ENCODE measurements at regions not wholly inside any gene's neighbourhood (a gene's known extent, or its start where the extent isn't known, plus 50 kb on each side); places are given as distances from the start of the nearest gene placed in this dataset.

GRCh38 chr18:76553715-76554546 lies 58.9 kb upstream of the ZNF516 start:
- Histone ChIP-seq H2BK15ac (replicated peaks; ENCODE audit: low read depth) (no peak overlapping the region), H3K4ac (ENCODE audit: low read depth, low read length) (no peak overlapping the region), H3K18ac (ENCODE audit: low read length) (no peak overlapping the region), H3K27me3 (ENCODE audit: insufficient read depth, low read length, poor library complexity) (no peaks in the 10 kb centered on the region), H4K5ac (ENCODE audit: low read length) (no peak overlapping the region), H3K9ac (ENCODE audit: low read length) (no peak overlapping the region), H3K23ac (ENCODE audit: low read length) (no peak overlapping the region), H3K4me2 (ENCODE audit: low read length) (no peak overlapping the region), H2BK120ac (ENCODE audit: low read depth, low read length) (no peak overlapping the region), H3K79me1 (ENCODE audit: low read length) (no peaks in the 10 kb centered on the region), H3K56ac (ENCODE audit: low read length) (no peak overlapping the region), H3K27ac (ENCODE audit: low read depth, low read length) (no peak overlapping the region), H3K4me1 (ENCODE audit: control insufficient read depth, low read depth, low read length) (no peaks in the 10 kb centered on the region), H3K36me3 (ENCODE audit: control insufficient read depth, insufficient read depth, low read length) (no peaks in the 10 kb centered on the region), H3K79me2 (ENCODE audit: control insufficient read depth, insufficient read depth, low read length) (no peaks in the 10 kb centered on the region), H2AK5ac (ENCODE audit: low read length) (no peak overlapping the region), H2BK5ac (ENCODE audit: low read length) (no peak overlapping the region), H3K4me3 (ENCODE audit: low read length) (no peak overlapping the region), H4K8ac (ENCODE audit: low read depth, low read length) (no peak overlapping the region)
- WGBS (ENCODE audit: extremely low coverage, insufficient coverage, low lambda C conversion rate) = no CpG with 5 or more reads among the region's 5 CpGs
- DNase-seq = no peak

DNA sequence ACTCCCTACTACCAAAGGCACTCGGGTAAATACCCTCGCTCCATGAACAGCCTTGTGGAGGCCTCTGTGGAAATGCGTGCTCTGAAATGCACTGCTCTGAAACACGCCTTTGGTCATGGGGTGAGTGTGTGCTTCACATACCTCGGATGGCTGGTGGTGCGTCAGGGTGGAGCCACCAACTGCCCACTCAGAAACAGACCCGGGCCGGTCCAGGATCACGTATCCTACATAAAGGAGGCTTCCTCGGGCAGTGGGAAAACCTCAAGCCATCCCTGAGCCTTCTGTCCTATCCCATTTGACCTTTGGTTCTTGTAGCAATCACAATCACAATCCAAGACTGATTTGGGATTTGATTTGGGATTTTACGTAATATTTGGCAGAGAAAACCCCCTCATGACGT lies 53.5 kb upstream of the ZNF516 start:
- no peak overlapping the region for H3K56ac ChIP-seq (ENCODE audit: low read length)
- no peak overlapping the region for H3K4ac ChIP-seq (ENCODE audit: low read depth, low read length)
- H3K36me3 ChIP-seq (ENCODE audit: control insufficient read depth, insufficient read depth, low read length) = no peaks in the 10 kb centered on the region
- H2BK120ac ChIP-seq (ENCODE audit: low read depth, low read length) = no peak overlapping the region
- H3K9ac ChIP-seq (ENCODE audit: low read length) = no peak overlapping the region
- H2AK5ac ChIP-seq (ENCODE audit: low read length) = no peak overlapping the region
- H3K4me2 ChIP-seq (ENCODE audit: low read length) = no peak overlapping the region
- H3K4me3 ChIP-seq (ENCODE audit: low read length) = no peak overlapping the region
- no peak for DNase-seq
- H3K79me2 ChIP-seq (ENCODE audit: control insufficient read depth, insufficient read depth, low read length) = no peaks in the 10 kb centered on the region
- H3K79me1 ChIP-seq (ENCODE audit: low read length) = no peaks in the 10 kb centered on the region
- no peak overlapping the region for H2BK15ac ChIP-seq (replicated peaks; ENCODE audit: low read depth)
- no CpG with 5 or more reads among the region's 12 CpGs for WGBS (ENCODE audit: extremely low coverage, insufficient coverage, low lambda C conversion rate)
- H3K23ac ChIP-seq (ENCODE audit: low read length) = no peak overlapping the region
- H4K5ac ChIP-seq (ENCODE audit: low read length) = no peak overlapping the region
- no peaks in the 10 kb centered on the region for H3K27me3 ChIP-seq (ENCODE audit: insufficient read depth, low read length, poor library complexity)
- no peak overlapping the region for H2BK5ac ChIP-seq (ENCODE audit: low read length)
- no peak overlapping the region for H3K18ac ChIP-seq (ENCODE audit: low read length)
- peaks cover 13% of the 10 kb centered on the region for H3K4me1 ChIP-seq (ENCODE audit: control insufficient read depth, low read depth, low read length)
- no peak overlapping the region for H4K8ac ChIP-seq (ENCODE audit: low read depth, low read length)
- H3K27ac ChIP-seq (ENCODE audit: low read depth, low read length) = no peak overlapping the region

GRCh38 chr18:76547296-76547695 lies 52.3 kb upstream of the ZNF516 start:
- H3K36me3 ChIP-seq (ENCODE audit: control insufficient read depth, insufficient read depth, low read length) = no peaks in the 10 kb centered on the region
- WGBS (ENCODE audit: extremely low coverage, insufficient coverage, low lambda C conversion rate) = no CpG with 5 or more reads among the region's 11 CpGs
- H3K27ac ChIP-seq (ENCODE audit: low read depth, low read length) = no peak overlapping the region
- H3K4me1 ChIP-seq (ENCODE audit: control insufficient read depth, low read depth, low read length) = peaks cover 13% of the 10 kb centered on the region
- no peak overlapping the region for H2BK120ac ChIP-seq (ENCODE audit: low read depth, low read length)
- no peak overlapping the region for H3K23ac ChIP-seq (ENCODE audit: low read length)
- H3K4me3 ChIP-seq (ENCODE audit: low read length) = no peak overlapping the region
- no peak overlapping the region for H2BK5ac ChIP-seq (ENCODE audit: low read length)
- no peak overlapping the region for H3K9ac ChIP-seq (ENCODE audit: low read length)
- no peaks in the 10 kb centered on the region for H3K27me3 ChIP-seq (ENCODE audit: insufficient read depth, low read length, poor library complexity)
- H3K4ac ChIP-seq (ENCODE audit: low read depth, low read length) = no peak overlapping the region
- no peak overlapping the region for H3K4me2 ChIP-seq (ENCODE audit: low read length)
- H3K79me1 ChIP-seq (ENCODE audit: low read length) = no peaks in the 10 kb centered on the region
- no peak overlapping the region for H4K8ac ChIP-seq (ENCODE audit: low read depth, low read length)
- no peak overlapping the region for H2AK5ac ChIP-seq (ENCODE audit: low read length)
- no peak for DNase-seq
- no peak overlapping the region for H2BK15ac ChIP-seq (replicated peaks; ENCODE audit: low read depth)
- no peak overlapping the region for H4K5ac ChIP-seq (ENCODE audit: low read length)
- no peak overlapping the region for H3K18ac ChIP-seq (ENCODE audit: low read length)
- H3K79me2 ChIP-seq (ENCODE audit: control insufficient read depth, insufficient read depth, low read length) = no peaks in the 10 kb centered on the region
- H3K56ac ChIP-seq (ENCODE audit: low read length) = no peak overlapping the region

DNA sequence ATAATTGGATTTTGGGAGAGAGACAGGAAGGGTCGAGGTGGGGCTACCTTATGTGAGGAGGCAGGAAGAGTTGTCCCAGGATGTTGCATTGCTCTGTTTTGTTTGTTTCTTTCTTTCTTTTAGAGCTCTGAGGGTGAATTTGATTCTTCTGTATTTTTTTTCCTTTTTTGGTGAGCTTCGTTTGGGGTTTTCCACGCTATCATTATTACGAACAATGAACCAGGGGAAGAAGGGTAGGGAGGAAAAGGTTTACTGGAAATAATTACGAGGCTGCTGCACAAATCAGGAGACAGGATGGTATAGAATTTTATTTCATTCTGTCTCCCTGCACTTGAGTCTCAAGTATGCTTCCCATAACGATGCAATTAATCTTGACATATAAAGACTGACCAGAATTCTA lies 51.4 kb upstream of the ZNF516 start:
- WGBS (ENCODE audit: extremely low coverage, insufficient coverage, low lambda C conversion rate) = no CpG with 5 or more reads among the region's 6 CpGs
- no peak overlapping the region for H3K27ac ChIP-seq (ENCODE audit: low read depth, low read length)

GRCh38 chr18:76546088-76546435 lies 51.0 kb upstream of the ZNF516 start:
- Histone ChIP-seq H3K79me1 (ENCODE audit: low read length) (no peaks in the 10 kb centered on the region), H3K79me2 (ENCODE audit: control insufficient read depth, insufficient read depth, low read length) (no peaks in the 10 kb centered on the region), H3K4me1 (ENCODE audit: control insufficient read depth, low read depth, low read length) (peaks cover 13% of the 10 kb centered on the region), H3K4me2 (ENCODE audit: low read length) (no peak overlapping the region), H2BK15ac (replicated peaks; ENCODE audit: low read depth) (no peak overlapping the region), H2BK120ac (ENCODE audit: low read depth, low read length) (no peak overlapping the region), H3K27ac (ENCODE audit: low read depth, low read length) (no peak overlapping the region), H3K18ac (ENCODE audit: low read length) (no peak overlapping the region), H2AK5ac (ENCODE audit: low read length) (no peak overlapping the region), H2BK5ac (ENCODE audit: low read length) (no peak overlapping the region), H4K5ac (ENCODE audit: low read length) (no peak overlapping the region), H4K8ac (ENCODE audit: low read depth, low read length) (no peak overlapping the region), H3K23ac (ENCODE audit: low read length) (no peak overlapping the region), H3K9ac (ENCODE audit: low read length) (no peak overlapping the region), H3K4ac (ENCODE audit: low read depth, low read length) (no peak overlapping the region), H3K4me3 (ENCODE audit: low read length) (no peak overlapping the region), H3K36me3 (ENCODE audit: control insufficient read depth, insufficient read depth, low read length) (no peaks in the 10 kb centered on the region), H3K27me3 (ENCODE audit: insufficient read depth, low read length, poor library complexity) (no peaks in the 10 kb centered on the region), H3K56ac (ENCODE audit: low read length) (no peak overlapping the region)
- WGBS (ENCODE audit: extremely low coverage, insufficient coverage, low lambda C conversion rate) = no CpG with 5 or more reads among the region's 7 CpGs
- no peak for DNase-seq

More for the DNA sequence above, 51.4 kb upstream of the ZNF516 start:
- H3K27me3 ChIP-seq (ENCODE audit: insufficient read depth, low read length, poor library complexity) = no peaks in the 10 kb centered on the region
- no peak overlapping the region for H4K5ac ChIP-seq (ENCODE audit: low read length)
- H3K9ac ChIP-seq (ENCODE audit: low read length) = no peak overlapping the region
- no peaks in the 10 kb centered on the region for H3K79me1 ChIP-seq (ENCODE audit: low read length)
- H3K23ac ChIP-seq (ENCODE audit: low read length) = no peak overlapping the region
- H3K79me2 ChIP-seq (ENCODE audit: control insufficient read depth, insufficient read depth, low read length) = no peaks in the 10 kb centered on the region
- no peak overlapping the region for H3K4me3 ChIP-seq (ENCODE audit: low read length)
- no peaks in the 10 kb centered on the region for H3K36me3 ChIP-seq (ENCODE audit: control insufficient read depth, insufficient read depth, low read length)
- no peak overlapping the region for H2BK15ac ChIP-seq (replicated peaks; ENCODE audit: low read depth)
- no peak overlapping the region for H2BK120ac ChIP-seq (ENCODE audit: low read depth, low read length)
- no peak overlapping the region for H2AK5ac ChIP-seq (ENCODE audit: low read length)
- H3K4me1 ChIP-seq (ENCODE audit: control insufficient read depth, low read depth, low read length) = peaks cover 13% of the 10 kb centered on the region
- no peak for DNase-seq
- H3K18ac ChIP-seq (ENCODE audit: low read length) = no peak overlapping the region
- no peak overlapping the region for H3K4ac ChIP-seq (ENCODE audit: low read depth, low read length)
- no peak overlapping the region for H4K8ac ChIP-seq (ENCODE audit: low read depth, low read length)
- no peak overlapping the region for H2BK5ac ChIP-seq (ENCODE audit: low read length)
- H3K4me2 ChIP-seq (ENCODE audit: low read length) = no peak overlapping the region
- H3K56ac ChIP-seq (ENCODE audit: low read length) = no peak overlapping the region
